Breast epithelium (tissue), 4 donors: ENCODE measurements at regions not wholly inside any gene's neighbourhood (a gene's known extent, or its start where the extent isn't known, plus 50 kb on each side); places are given as distances from the start of the nearest gene placed in this dataset.

Experiments
- DNase-seq, 2 donors: peaks; one replicate each; pipeline ENCODE4 v3.0.0-alpha.2; 2019; ENCODE audit warnings: low spot score in 2 of 2
- H3K27ac ChIP-seq, 2 donors: fragments of 200-600 bp; sonication (generic) in 1 of 2; one replicate each; pipeline ENCODE4 v1.5.1; 2016 to 2019; ENCODE audit warnings: mild to moderate bottlenecking in 1 of 2
- H3K27me3 ChIP-seq, 2 donors: fragments of 200-600 bp; sonication (generic) in 1 of 2; one replicate each; pipeline versions ENCODE4 v1.5.1 to v1.6.0; 2017 to 2019; ENCODE audit warnings: control low read depth in 1 of 2, mild to moderate bottlenecking in 1 of 2
- H3K36me3 ChIP-seq: fragments of 200-600 bp; one replicate; pipeline ENCODE4 v1.5.1; 2019
- H3K4me1 ChIP-seq, 2 donors: fragments of 200-600 bp; sonication (generic); one replicate each; pipeline ENCODE4 v1.5.1; 2016 to 2019; ENCODE audit warnings: control low read depth in 1 of 2
- H3K4me3 ChIP-seq, 3 donors: fragments of 200-600 bp; sonication (generic); 1 replicate in 2 of 3; 2 replicates in 1 of 3; pipeline ENCODE4 v1.5.1; 2016 to 2019; ENCODE audit warnings: mild to moderate bottlenecking in 3 of 3, moderate library complexity in 2 of 3
- H3K9me3 ChIP-seq, 2 donors: fragments of 200-600 bp; sonication (generic) in 1 of 2; one replicate each; pipeline ENCODE4 v1.5.1; 2016 to 2019; ENCODE audit warnings: control low read depth in 1 of 2
- CTCF ChIP-seq, 3 donors: fragments of 450-650 bp; IDR thresholded peaks; one replicate each; pipeline ENCODE4 v1.5.1; 2016 to 2017; ENCODE audit warnings: antibody characterized with exemption in 3 of 3, mild to moderate bottlenecking in 3 of 3, moderate library complexity in 3 of 3
- POLR2A ChIP-seq: fragments of 450-650 bp; IDR thresholded peaks from one replicate; pipeline ENCODE4 v1.6.1; 2016; ENCODE audit warnings: antibody characterized with exemption, mild to moderate bottlenecking, moderate library complexity
- POLR2AphosphoS5 ChIP-seq, 3 donors: sonication (generic); formaldehyde crosslinking; IDR thresholded peaks; one replicate each; pipeline ENCODE4 v1.6.1; 2017; ENCODE audit warnings: antibody characterized with exemption in 3 of 3
- intact Hi-C: fragments of 100-400 bp; cut with DNase I; formaldehyde crosslinking; loops from one replicate; pipeline ENCODE4 v1.15.1; 2023; ENCODE audit warnings: low total_unique reads

DNA sequence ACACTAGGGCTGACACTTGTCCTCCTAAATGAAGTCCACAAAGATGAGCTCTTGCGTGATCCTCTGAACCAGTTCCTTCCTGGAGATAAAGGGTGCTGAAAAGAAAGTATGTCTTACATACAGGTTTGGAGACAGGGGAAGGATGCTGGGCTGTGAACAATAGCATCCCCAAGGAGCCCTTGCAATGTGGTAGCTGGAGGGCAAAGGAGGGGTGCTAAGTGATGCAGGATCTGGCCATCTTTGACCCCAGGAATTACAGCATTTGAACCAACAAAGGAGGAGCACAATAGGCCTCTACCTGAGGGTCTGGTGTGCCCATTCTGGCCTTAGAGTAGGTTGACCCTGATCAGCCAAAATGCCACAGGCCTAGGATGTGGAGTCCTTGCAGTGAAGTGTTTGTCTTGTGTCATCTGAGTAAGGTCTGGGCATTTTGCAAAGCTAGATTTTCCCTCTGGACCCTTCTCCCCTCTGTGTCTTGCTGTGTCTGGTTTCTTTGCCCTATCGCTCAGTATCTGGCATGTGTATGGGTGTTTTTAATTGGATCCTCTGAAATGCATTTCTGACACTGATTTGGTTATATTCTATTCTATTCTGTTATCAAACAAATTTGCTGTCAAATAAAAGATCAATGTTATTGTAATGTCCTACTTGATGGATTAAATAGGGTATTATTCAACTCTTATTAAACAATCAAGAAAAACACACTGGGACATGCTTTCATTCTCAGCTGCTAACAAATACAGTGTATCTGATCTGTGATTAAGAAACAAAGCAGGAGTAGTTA lies 364.8 kb upstream of the MEIS1 start:
- intact Hi-C loops, result no loop called here

GRCh38 chr2:66066032-66066431 lies 368.9 kb upstream of the MEIS1 start:
- no peak overlapping the region for H3K27ac ChIP-seq
- no peaks in the 10 kb centered on the region for H3K9me3 ChIP-seq
- H3K27me3 ChIP-seq, result no peaks in the 10 kb centered on the region
- TF ChIP-seq CTCF (IDR thresholded peaks at IDR 0.05) (no peak), POLR2AphosphoS5 (IDR thresholded peaks at IDR 0.05) (no peak), POLR2A (no peak)
- no peaks in the 10 kb centered on the region for H3K4me1 ChIP-seq
- H3K36me3 ChIP-seq, result no peaks in the 10 kb centered on the region
- intact Hi-C loops, result no loop called here
- no peak overlapping the region for H3K4me3 ChIP-seq
- DNase-seq, result no peak

More for the DNA sequence above, 364.8 kb upstream of the MEIS1 start:
- Histone ChIP-seq H3K9me3 (no peaks in the 10 kb centered on the region), H3K4me1 (no peaks in the 10 kb centered on the region), H3K4me3 (no peak overlapping the region), H3K36me3 (no peaks in the 10 kb centered on the region), H3K27ac (no peak overlapping the region), H3K27me3 (no peaks in the 10 kb centered on the region)
- no peak for TF ChIP-seq CTCF (IDR thresholded peaks at IDR 0.05)
- TF ChIP-seq POLR2AphosphoS5 (IDR thresholded peaks at IDR 0.05), result no peak
- no peak for TF ChIP-seq POLR2A
- no peak for DNase-seq

DNA sequence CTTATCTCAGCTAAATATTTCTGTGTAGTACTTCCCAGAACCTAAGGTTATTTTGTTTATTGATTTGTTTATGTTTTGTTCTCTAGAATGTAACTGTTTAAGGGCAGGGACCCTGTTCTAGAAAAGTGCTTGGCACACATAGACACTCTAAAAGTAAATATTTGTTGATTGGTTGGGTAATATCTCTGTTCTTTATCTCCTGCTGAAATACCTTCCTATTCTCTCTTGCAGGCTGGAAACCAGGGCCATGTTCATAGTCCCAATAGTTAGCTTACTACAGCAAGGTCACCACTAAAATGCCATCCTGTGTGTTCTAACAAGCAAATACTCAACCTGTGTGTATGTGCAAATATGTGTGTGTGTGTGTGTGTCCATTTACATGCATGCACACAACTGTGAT lies 375.6 kb upstream of the MEIS1 start:
- no peak for TF ChIP-seq POLR2AphosphoS5 (IDR thresholded peaks at IDR 0.05)
- intact Hi-C loops, result no loop called here
- Histone ChIP-seq H3K9me3 (no peaks in the 10 kb centered on the region), H3K27ac (no peak overlapping the region), H3K4me1 (no peaks in the 10 kb centered on the region), H3K4me3 (no peak overlapping the region), H3K27me3 (no peaks in the 10 kb centered on the region), H3K36me3 (no peaks in the 10 kb centered on the region)
- DNase-seq, result no peak

GRCh38 chr2:66058675-66059074 lies 376.2 kb upstream of the MEIS1 start:
- no peaks in the 10 kb centered on the region for H3K36me3 ChIP-seq
- H3K4me3 ChIP-seq, result no peak overlapping the region
- intact Hi-C loops, result no loop called here
- no peak for DNase-seq
- H3K9me3 ChIP-seq, result no peaks in the 10 kb centered on the region
- H3K4me1 ChIP-seq, result no peaks in the 10 kb centered on the region
- H3K27me3 ChIP-seq, result no peaks in the 10 kb centered on the region
- TF ChIP-seq POLR2A (no peak), CTCF (IDR thresholded peaks at IDR 0.05) (no peak), POLR2AphosphoS5 (IDR thresholded peaks at IDR 0.05) (no peak)
- H3K27ac ChIP-seq, result no peak overlapping the region

- no peaks in the 10 kb centered on the region for H3K9me3 ChIP-seq
- H3K4me1 ChIP-seq, result no peaks in the 10 kb centered on the region
- no peaks in the 10 kb centered on the region for H3K36me3 ChIP-seq
- no peaks in the 10 kb centered on the region for H3K27me3 ChIP-seq
- H3K4me3 ChIP-seq, result no peak overlapping the region
- TF ChIP-seq POLR2AphosphoS5 (IDR thresholded peaks at IDR 0.05), result no peak
- no peak for TF ChIP-seq POLR2A
- TF ChIP-seq CTCF (IDR thresholded peaks at IDR 0.05), result no peak
- intact Hi-C loops, result no loop called here
- DNase-seq, result no peak
- no peak overlapping the region for H3K27ac ChIP-seq
Measured at GRCh38 chr2:66057844-66058243, 377.1 kb upstream of the MEIS1 start.
